ENCODE measurements at regions not wholly inside any gene's neighbourhood (a gene's known extent, or its start where the extent isn't known, plus 50 kb on each side); places are given as distances from the start of the nearest gene placed in this dataset.

GRCh38 chr11:119547511-119547910, 124.5 kb upstream of the THY1 start:
- Histone ChIP-seq H3K27me3 (ENCODE audit: control insufficient read depth, insufficient read depth, low read length) (no peaks in the 10 kb centered on the region), H3K9me3 (ENCODE audit: control insufficient read depth, insufficient read depth, low read depth, low read length) (no peaks in the 10 kb centered on the region), H3K27ac (ENCODE audit: insufficient read depth, low read length) (no peak overlapping the region), H3K9ac (ENCODE audit: insufficient read depth, low read length) (no peak overlapping the region), H2AFZ (ENCODE audit: low read length) (no peak overlapping the region), H3K36me3 (ENCODE audit: control insufficient read depth, insufficient read depth, low read length) (no peaks in the 10 kb centered on the region), H3K4me2 (ENCODE audit: extremely low read depth, insufficient read depth, low read length) (no peak overlapping the region), H3K4me1 (ENCODE audit: control insufficient read depth, extremely low read depth, insufficient read depth, low read length) (no peaks in the 10 kb centered on the region), H3K4me3 (replicated peaks in 1 of 4; ENCODE audit: control extremely low read depth in 1 of 4, insufficient read depth in 1 of 4, low read depth in 3 of 4, low read length in 4 of 4) (no peak overlapping the region), H4K20me1 (ENCODE audit: control insufficient read depth, extremely low read depth, insufficient read depth, low read length) (no peaks in the 10 kb centered on the region), H3K79me2 (ENCODE audit: control insufficient read depth, insufficient read depth, low read length) (no peaks in the 10 kb centered on the region)
- DNase-seq (ENCODE audit: low read depth in 2 of 2) = no peak
- TF ChIP-seq CTCF (conservative IDR thresholded peaks at IDR 0.05 in 1 of 2, IDR thresholded peaks at IDR 0.05 in 1 of 2; ENCODE audit: low read depth in 1 of 2, low read length in 2 of 2) = no peak
- no peak for TF ChIP-seq EZH2 (IDR thresholded peaks at IDR 0.05; ENCODE audit: low read length, missing control alignments)

- Histone ChIP-seq H3K27ac (ENCODE audit: insufficient read depth, low read length) (no peak overlapping the region), H3K27me3 (ENCODE audit: control insufficient read depth, insufficient read depth, low read length) (no peaks in the 10 kb centered on the region), H3K4me3 (replicated peaks in 1 of 4; ENCODE audit: control extremely low read depth in 1 of 4, insufficient read depth in 1 of 4, low read depth in 3 of 4, low read length in 4 of 4) (no peak overlapping the region), H3K9ac (ENCODE audit: insufficient read depth, low read length) (no peak overlapping the region), H4K20me1 (ENCODE audit: control insufficient read depth, extremely low read depth, insufficient read depth, low read length) (no peaks in the 10 kb centered on the region), H3K36me3 (ENCODE audit: control insufficient read depth, insufficient read depth, low read length) (no peaks in the 10 kb centered on the region), H3K4me1 (ENCODE audit: control insufficient read depth, extremely low read depth, insufficient read depth, low read length) (no peaks in the 10 kb centered on the region), H2AFZ (ENCODE audit: low read length) (no peak overlapping the region), H3K79me2 (ENCODE audit: control insufficient read depth, insufficient read depth, low read length) (no peaks in the 10 kb centered on the region), H3K4me2 (ENCODE audit: extremely low read depth, insufficient read depth, low read length) (no peak overlapping the region), H3K9me3 (ENCODE audit: control insufficient read depth, insufficient read depth, low read depth, low read length) (no peaks in the 10 kb centered on the region)
- DNase-seq (ENCODE audit: low read depth in 2 of 2) = no peak
- TF ChIP-seq EZH2 (IDR thresholded peaks at IDR 0.05; ENCODE audit: low read length, missing control alignments) (no peak), CTCF (conservative IDR thresholded peaks at IDR 0.05 in 1 of 2, IDR thresholded peaks at IDR 0.05 in 1 of 2; ENCODE audit: low read depth in 1 of 2, low read length in 2 of 2) (no peak)
Measured at GRCh38 chr11:119545978-119546915, 123.3 kb upstream of the THY1 start.

- no peak overlapping the region for H3K9ac ChIP-seq (ENCODE audit: insufficient read depth, low read length)
- TF ChIP-seq EZH2 (IDR thresholded peaks at IDR 0.05; ENCODE audit: low read length, missing control alignments) = no peak
- no peak for TF ChIP-seq CTCF (conservative IDR thresholded peaks at IDR 0.05 in 1 of 2, IDR thresholded peaks at IDR 0.05 in 1 of 2; ENCODE audit: low read depth in 1 of 2, low read length in 2 of 2)
- H3K36me3 ChIP-seq (ENCODE audit: control insufficient read depth, insufficient read depth, low read length) = no peaks in the 10 kb centered on the region
- no peaks in the 10 kb centered on the region for H3K9me3 ChIP-seq (ENCODE audit: control insufficient read depth, insufficient read depth, low read depth, low read length)
- DNase-seq (ENCODE audit: low read depth in 2 of 2) = no peak
- no peak overlapping the region for H2AFZ ChIP-seq (ENCODE audit: low read length)
- H3K4me3 ChIP-seq (replicated peaks in 1 of 4; ENCODE audit: control extremely low read depth in 1 of 4, insufficient read depth in 1 of 4, low read depth in 3 of 4, low read length in 4 of 4) = no peak overlapping the region
- H4K20me1 ChIP-seq (ENCODE audit: control insufficient read depth, extremely low read depth, insufficient read depth, low read length) = no peaks in the 10 kb centered on the region
- H3K4me1 ChIP-seq (ENCODE audit: control insufficient read depth, extremely low read depth, insufficient read depth, low read length) = no peaks in the 10 kb centered on the region
- H3K27me3 ChIP-seq (ENCODE audit: control insufficient read depth, insufficient read depth, low read length) = peaks cover 9% of the 10 kb centered on the region
- H3K79me2 ChIP-seq (ENCODE audit: control insufficient read depth, insufficient read depth, low read length) = no peaks in the 10 kb centered on the region
- H3K27ac ChIP-seq (ENCODE audit: insufficient read depth, low read length) = no peak overlapping the region
- H3K4me2 ChIP-seq (ENCODE audit: extremely low read depth, insufficient read depth, low read length) = no peak overlapping the region
Measured at GRCh38 chr11:119540370-119541125, 117.6 kb upstream of the THY1 start.

Data from fibroblast of lung (primary cell).